ENCODE measurements at regions not wholly inside any gene's neighbourhood (a gene's known extent, or its start where the extent isn't known, plus 50 kb on each side); places are given as distances from the start of the nearest gene placed in this dataset.

DNA sequence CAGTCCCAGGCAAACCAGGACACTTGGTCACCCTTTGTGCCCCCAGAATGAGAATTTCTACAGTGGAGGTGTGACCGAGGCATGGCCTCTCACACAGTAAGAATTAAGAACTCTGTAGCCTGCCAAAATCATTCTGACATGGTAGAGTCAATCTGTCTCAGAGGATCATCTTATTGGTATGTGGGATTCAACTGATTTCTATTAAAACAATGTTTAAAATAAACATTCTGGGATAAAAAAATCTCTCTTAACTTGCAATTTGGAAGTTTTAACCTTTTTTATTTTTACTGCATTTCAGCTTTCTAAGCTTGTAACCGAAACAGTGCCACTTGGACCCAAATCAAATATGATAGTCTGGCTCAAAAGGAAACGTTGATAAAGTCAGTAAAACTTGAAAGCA is 165.4 kb upstream of the LDB2 start:
- TF ChIP-seq CTCF (IDR thresholded peaks at IDR 0.05; ENCODE audit: low read depth, low read length) (no peak), POLR2A (IDR thresholded peaks at IDR 0.05; ENCODE audit: extremely low read depth, insufficient read length) (no peak)
